ENCODE measurements at regions not wholly inside any gene's neighbourhood (a gene's known extent, or its start where the extent isn't known, plus 50 kb on each side); places are given as distances from the start of the nearest gene placed in this dataset.

DNA sequence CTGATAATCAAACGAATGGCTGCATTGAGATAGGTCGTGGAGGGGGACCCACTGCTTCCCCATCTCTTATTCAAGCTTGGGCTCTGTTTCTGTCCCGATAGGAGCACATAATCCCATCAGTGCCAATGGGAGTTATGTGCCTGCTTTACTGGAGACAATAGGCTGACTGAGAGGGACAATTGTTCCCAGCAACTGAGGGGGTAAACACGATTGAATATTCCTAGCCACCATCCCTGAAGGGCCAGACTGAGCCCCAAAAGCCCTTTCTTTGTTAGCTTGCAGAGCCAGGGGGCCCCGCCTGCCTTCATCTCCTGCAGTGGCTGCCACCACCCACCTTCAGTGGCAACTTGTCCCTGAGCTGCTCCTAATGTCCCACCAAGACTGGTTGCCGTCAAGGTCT, 172.8 kb upstream of the NAV2 start:
- peaks cover 4% of the 10 kb centered on the region for H3K27me3 ChIP-seq (replicated peaks; ENCODE audit: insufficient read depth, low read depth, low read length, poor library complexity)
- H3K4me1 ChIP-seq (ENCODE audit: insufficient read depth, low read length, poor library complexity, severe bottlenecking), result no peaks in the 10 kb centered on the region
- H3K27ac ChIP-seq (ENCODE audit: low read depth, low read length, poor library complexity, severe bottlenecking), result no peak overlapping the region
- no peak for DNase-seq (ENCODE audit: low spot score)
- H3K36me3 ChIP-seq (ENCODE audit: insufficient read depth, low read length, poor library complexity, severe bottlenecking), result no peaks in the 10 kb centered on the region
- no peaks in the 10 kb centered on the region for H3K9me3 ChIP-seq (ENCODE audit: low read depth, low read length, poor library complexity, severe bottlenecking)
- no peak for TF ChIP-seq EZH2 (IDR thresholded peaks at IDR 0.05; ENCODE audit: borderline replicate concordance, low read depth, low read length, poor library complexity, severe bottlenecking)
- TF ChIP-seq, protein P1, sequence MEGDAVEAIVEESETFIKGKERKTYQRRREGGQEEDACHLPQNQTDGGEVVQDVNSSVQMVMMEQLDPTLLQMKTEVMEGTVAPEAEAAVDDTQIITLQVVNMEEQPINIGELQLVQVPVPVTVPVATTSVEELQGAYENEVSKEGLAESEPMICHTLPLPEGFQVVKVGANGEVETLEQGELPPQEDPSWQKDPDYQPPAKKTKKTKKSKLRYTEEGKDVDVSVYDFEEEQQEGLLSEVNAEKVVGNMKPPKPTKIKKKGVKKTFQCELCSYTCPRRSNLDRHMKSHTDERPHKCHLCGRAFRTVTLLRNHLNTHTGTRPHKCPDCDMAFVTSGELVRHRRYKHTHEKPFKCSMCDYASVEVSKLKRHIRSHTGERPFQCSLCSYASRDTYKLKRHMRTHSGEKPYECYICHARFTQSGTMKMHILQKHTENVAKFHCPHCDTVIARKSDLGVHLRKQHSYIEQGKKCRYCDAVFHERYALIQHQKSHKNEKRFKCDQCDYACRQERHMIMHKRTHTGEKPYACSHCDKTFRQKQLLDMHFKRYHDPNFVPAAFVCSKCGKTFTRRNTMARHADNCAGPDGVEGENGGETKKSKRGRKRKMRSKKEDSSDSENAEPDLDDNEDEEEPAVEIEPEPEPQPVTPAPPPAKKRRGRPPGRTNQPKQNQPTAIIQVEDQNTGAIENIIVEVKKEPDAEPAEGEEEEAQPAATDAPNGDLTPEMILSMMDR (conservative IDR thresholded peaks at IDR 0.05; ENCODE audit: low read depth, low read length), result no peak
- intact Hi-C loops (cut with micrococcal nuclease; ENCODE audit: unreplicated experiment), result no loop called here
- ChIA-PET CTCF (no interaction called here), POLR2A (ENCODE audit: low non-redundant PET) (no interaction called here)
- no peak overlapping the region for H3K4me3 ChIP-seq (ENCODE audit: low read depth, low read length, poor library complexity, severe bottlenecking)
- no TSS peak for BruUV-seq (replicated peaks)

DNA sequence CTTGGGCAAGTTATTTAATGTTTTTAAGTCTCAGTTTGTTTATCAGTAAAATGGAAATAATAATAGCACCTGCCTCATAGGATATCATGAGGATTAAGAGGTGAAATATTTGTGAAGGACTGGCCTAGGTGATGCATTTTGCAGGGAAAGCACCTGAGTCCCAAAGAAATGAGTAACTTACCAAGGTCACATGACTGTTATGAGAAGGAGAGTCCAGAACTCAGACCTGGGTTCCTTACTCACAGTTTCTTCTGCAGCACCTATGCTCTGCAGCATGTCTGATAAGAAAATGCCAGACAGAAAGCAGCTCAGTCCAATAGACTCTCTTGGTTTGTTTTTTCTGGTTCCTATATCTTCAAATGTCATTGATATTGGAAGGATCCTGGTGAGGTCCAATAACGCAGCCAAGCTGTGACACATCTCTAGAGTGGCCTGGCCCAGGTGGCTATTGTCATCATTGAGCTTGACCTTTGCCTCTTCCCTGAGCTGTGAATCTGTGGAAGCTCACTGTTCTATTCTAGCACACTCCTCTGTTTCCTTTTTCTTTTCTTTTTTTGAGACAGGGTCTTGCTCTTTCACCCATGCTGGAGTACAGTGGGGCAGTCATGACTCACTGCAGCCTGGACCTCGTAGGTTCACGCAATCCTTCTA, 174.7 kb upstream of the NAV2 start:
- intact Hi-C loops (cut with micrococcal nuclease; ENCODE audit: unreplicated experiment), result no loop called here
- Histone ChIP-seq H3K9me3 (ENCODE audit: low read depth, low read length, poor library complexity, severe bottlenecking) (no peaks in the 10 kb centered on the region), H3K27me3 (replicated peaks; ENCODE audit: insufficient read depth, low read depth, low read length, poor library complexity) (peaks cover 4% of the 10 kb centered on the region), H3K4me3 (ENCODE audit: low read depth, low read length, poor library complexity, severe bottlenecking) (no peak overlapping the region), H3K36me3 (ENCODE audit: insufficient read depth, low read length, poor library complexity, severe bottlenecking) (no peaks in the 10 kb centered on the region), H3K4me1 (ENCODE audit: insufficient read depth, low read length, poor library complexity, severe bottlenecking) (no peaks in the 10 kb centered on the region), H3K27ac (ENCODE audit: low read depth, low read length, poor library complexity, severe bottlenecking) (no peak overlapping the region)
- no TSS peak for BruUV-seq (replicated peaks)
- TF ChIP-seq EZH2 (IDR thresholded peaks at IDR 0.05; ENCODE audit: borderline replicate concordance, low read depth, low read length, poor library complexity, severe bottlenecking), result no peak
- TF ChIP-seq, protein P1 (conservative IDR thresholded peaks at IDR 0.05; ENCODE audit: low read depth, low read length), result no peak
- POLR2A ChIA-PET (ENCODE audit: low non-redundant PET), result no interaction called here
- DNase-seq (ENCODE audit: low spot score), result no peak
- CTCF ChIA-PET, result no interaction called here

DNA sequence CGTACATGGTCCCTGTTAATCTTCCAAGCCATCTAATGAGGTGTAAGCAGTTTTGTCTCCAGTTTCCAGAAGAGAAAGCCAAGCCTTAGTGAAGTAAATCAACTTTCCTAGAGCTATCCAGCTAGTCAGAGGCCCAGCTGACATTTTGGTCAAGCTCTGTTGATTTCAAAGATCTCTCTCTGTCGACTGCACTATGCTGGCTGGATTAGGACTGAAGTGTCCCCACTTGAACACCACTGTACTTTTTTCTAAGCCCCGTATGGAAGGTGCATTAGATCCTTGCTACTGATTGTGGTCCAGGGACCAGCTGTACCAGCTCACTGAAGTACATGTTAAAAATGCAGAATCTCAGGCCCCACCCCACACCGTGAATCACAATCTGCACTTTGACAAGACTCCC, 176.5 kb upstream of the NAV2 start:
- no peak overlapping the region for H3K4me3 ChIP-seq (ENCODE audit: low read depth, low read length, poor library complexity, severe bottlenecking)
- no peaks in the 10 kb centered on the region for H3K36me3 ChIP-seq (ENCODE audit: insufficient read depth, low read length, poor library complexity, severe bottlenecking)
- DNase-seq (ENCODE audit: low spot score), result no peak
- intact Hi-C loops (cut with micrococcal nuclease; ENCODE audit: unreplicated experiment), result no loop called here
- TF ChIP-seq EZH2 (IDR thresholded peaks at IDR 0.05; ENCODE audit: borderline replicate concordance, low read depth, low read length, poor library complexity, severe bottlenecking), result no peak
- TF ChIP-seq, protein P1 (conservative IDR thresholded peaks at IDR 0.05; ENCODE audit: low read depth, low read length), result no peak
- H3K27me3 ChIP-seq (replicated peaks; ENCODE audit: insufficient read depth, low read depth, low read length, poor library complexity), result peaks cover 4% of the 10 kb centered on the region
- CTCF ChIA-PET, result no interaction called here
- POLR2A ChIA-PET (ENCODE audit: low non-redundant PET), result no interaction called here
- H3K9me3 ChIP-seq (ENCODE audit: low read depth, low read length, poor library complexity, severe bottlenecking), result no peaks in the 10 kb centered on the region
- no TSS peak for BruUV-seq (replicated peaks)
- H3K27ac ChIP-seq (ENCODE audit: low read depth, low read length, poor library complexity, severe bottlenecking), result no peak overlapping the region
- H3K4me1 ChIP-seq (ENCODE audit: insufficient read depth, low read length, poor library complexity, severe bottlenecking), result no peaks in the 10 kb centered on the region

Data from A673 (cell line).